Erythroblast (primary cell): ENCODE measurements at regions not wholly inside any gene's neighbourhood (a gene's known extent, or its start where the extent isn't known, plus 50 kb on each side); places are given as distances from the start of the nearest gene placed in this dataset.

Experiments used
- GATA1 ChIP-seq: IDR thresholded peaks from 2 replicates; pipeline ENCODE4 v1.6.1; 2011; ENCODE audit warnings: low read depth, mild to moderate bottlenecking, control low read depth, low read length, moderate library complexity
- POLR2A ChIP-seq: IDR thresholded peaks from 2 replicates; pipeline ENCODE4 v1.6.1; 2011; ENCODE audit warnings: mild to moderate bottlenecking, low read length

DNA sequence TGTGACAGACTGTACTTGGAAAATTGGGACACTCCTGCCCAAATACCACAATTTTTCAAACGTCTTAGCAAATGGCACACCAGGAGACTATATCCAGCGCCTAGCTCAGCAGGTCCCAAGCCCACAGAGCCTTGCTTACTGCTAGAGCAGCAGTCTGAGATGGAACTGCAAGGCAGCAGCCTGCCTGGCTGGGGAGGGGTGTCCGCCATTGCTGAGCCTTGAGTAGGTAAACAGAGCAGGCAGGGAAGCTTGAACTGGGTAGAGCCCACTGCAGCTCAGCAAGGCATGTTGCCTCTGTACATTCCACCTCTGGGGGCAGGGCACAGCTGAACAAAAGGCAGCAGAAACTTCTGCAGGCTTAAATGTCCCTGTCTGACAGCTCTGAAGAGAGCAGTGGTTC, 1003.3 kb upstream of the MAP3K7 start:
- TF ChIP-seq POLR2A (no peak), GATA1 (no peak)
